Pons (tissue), 1 donor: ENCODE measurements at regions not wholly inside any gene's neighbourhood (a gene's known extent, or its start where the extent isn't known, plus 50 kb on each side); places are given as distances from the start of the nearest gene placed in this dataset.

Experiments used
- DNase-seq: peaks from one replicate; pipeline ENCODE4 v3.0.0-alpha.2; 2016; ENCODE audit warnings: low spot score

DNA sequence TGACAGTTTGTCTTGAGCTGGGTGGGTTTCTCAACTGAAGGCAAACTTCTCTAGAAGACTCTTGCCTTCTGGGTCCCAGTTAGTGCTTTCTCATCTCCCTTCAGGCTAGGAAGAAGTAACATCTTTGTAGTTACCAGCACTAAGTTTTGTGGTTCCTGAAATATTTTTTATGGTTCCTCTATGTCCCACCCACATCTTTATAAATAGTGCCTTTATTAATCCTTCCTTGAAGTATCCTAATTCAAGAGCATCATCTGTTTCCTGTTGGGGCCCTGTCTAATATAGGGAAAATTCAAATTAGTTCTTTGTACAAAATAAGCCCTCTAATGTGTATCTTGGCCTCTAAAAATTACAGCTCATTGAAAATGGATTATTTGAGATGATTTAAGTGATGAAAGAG, 147.4 kb upstream of the MAOA start:
- no peak for DNase-seq

DNA sequence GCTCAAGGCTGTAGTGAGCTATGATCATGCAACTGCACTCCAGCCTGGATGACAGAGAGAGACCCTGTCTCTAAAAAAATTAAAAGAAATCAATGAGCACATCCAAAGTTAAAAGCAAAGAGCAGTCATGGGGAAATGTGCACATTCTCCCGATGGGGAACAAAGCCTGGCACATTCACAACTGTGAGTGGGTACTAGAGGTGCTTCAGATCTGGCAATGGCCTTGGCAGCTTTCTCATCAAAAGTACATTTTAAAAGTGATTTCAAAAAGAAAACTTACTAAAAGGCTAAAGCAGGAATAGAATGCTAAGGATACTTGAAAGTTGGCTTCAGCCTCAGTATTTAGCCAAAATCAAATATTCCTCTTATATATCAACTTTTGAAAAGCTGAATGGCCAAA, 145.9 kb upstream of the MAOA start:
- no peak for DNase-seq

DNA sequence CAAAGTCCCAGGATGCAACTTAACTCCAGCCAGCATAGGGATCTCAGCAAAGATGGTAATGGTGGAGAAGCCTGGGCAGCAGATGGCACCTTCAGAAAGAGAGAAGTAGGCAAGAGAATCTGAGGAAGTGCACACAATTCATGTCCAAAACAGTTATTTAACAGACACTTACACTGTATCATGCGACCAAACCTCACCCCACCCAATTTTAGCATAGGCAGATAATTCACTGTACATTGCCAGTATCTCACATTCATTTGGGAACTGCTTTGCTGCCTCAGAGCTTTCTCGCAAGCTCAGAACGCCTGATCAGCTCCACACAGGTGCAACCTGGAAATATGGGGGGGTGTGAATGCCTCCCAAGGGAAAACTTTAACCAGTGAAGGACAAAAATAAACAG, 143.0 kb upstream of the MAOA start:
- no peak for DNase-seq

DNA sequence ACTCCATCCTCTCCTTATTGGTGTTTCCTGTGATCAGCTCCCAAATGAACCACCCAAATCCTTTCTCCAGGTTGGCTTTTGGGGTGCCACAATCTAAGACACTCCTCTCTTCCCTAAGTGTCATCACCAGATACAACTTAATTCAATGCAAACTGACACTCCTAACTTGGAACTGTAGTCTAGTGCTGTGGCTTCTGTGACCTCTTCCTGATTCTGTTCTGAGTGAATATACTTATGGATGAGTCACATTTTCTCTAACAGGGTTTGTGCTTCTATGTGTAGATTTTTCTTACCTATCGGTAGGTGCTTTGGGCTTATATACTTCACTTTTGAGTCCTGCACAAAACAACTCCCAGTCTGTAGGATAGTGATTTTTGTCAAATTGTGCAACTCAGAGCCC, 141.3 kb upstream of the MAOA start:
- no peak for DNase-seq

DNA sequence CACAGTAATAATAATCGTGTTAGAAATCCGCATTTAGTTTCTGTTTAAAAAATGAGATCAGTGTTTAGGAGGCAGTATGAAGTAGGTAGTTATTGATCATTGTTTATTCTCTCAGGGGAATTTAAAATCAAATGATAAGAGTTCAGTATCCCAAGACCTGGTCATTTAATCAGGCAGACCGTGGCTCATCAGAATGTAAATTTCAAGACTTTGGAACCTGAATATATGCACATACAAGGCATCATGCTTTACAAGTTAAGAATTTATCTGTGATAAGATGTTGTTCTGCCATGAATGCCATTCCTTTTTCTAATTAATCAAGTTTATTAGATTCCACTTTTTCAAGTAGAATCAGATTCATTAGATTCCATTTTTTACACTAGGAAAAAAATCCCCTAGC, 133.5 kb upstream of the MAOA start:
- DNase-seq: no peak

DNA sequence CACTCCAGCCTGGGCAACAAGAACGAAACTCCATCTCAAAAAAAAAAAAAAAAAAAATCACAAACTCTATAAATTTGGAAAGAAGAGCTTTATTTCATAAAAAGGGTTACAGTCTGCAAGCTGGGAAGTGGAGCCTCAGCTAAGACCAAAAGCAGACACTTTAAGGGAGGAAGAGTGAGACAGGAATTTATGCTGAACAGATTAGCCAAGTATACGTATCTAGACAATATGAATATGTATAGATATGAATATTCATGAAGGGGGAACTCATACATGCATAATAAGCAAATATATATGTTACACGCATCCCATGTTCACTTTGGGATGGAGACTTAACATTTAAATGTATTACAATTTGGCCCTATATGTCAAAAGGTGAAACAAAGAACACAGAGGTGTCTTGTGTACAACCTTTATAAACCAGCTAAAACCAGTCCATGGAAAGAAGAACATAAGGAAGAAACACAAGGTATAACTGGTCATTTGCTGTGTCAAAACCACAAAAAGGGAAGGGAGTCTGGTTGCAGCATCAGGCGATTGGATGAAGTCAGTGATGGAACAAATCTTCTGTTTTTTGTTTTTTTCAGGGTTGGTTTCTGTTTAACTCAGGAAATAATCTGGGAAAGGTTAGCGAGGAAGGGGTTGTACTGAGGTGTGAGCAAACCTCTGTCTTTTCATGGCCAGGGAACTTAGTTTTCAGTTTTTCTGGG, 130.0 kb upstream of the MAOA start:
- DNase-seq: no peak

DNA sequence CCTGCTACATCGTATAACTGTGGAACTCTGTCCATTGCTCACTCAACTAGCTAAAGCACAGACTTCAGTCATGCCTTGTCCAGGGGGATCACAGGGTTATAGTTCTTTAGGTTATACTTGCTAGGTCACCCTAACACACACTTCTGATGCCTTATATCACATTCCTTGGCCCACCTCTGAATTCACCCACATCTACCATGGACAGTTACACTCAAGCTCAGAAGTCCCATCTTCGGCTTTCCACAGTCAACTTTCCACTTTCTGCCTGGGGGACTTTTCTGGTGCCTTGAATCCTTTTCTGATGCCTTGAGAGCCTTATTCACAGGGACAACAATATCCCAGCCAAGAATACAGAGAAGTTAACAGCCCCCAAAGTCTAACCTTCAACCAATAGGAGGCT, 129.2 kb upstream of the MAOA start:
- no peak for DNase-seq

DNA sequence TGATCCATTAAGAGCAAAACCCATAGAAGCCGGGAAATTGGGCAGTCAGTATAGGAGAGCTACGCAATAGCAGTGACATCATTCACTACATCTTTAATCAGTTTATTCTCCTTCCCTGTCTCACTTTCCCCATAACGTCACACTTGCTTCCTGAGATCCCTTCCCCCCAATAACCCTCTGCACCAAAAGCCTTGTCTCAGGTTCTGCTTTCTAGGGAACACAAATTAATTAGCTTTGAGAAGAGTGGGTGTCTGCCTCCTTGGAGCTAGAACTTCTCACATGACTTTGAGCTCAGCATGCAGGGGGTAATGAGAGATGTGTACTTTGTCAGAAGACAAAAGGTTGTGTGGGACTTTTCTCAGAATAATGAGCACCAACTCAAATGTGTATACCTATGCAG, 128.3 kb upstream of the MAOA start:
- no peak for DNase-seq

DNA sequence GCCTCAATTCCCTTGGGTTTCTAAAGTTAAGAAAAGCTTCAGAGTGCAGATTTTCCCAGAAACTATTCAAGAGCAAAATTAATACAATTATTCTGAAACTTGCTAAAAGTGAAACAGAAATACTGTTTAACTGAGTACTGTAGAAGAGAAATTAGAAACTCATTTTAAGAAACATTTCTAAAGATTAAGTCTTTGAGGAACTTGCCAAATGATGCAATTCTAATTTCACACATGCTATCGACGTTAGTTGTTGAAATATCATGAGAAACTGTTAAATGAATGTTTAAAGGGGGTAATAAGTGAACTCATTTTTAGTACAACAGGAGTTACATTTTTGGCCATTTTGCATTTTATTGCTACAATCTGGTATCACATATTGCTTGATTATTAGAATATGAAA, 125.3 kb upstream of the MAOA start:
- DNase-seq: no peak

DNA sequence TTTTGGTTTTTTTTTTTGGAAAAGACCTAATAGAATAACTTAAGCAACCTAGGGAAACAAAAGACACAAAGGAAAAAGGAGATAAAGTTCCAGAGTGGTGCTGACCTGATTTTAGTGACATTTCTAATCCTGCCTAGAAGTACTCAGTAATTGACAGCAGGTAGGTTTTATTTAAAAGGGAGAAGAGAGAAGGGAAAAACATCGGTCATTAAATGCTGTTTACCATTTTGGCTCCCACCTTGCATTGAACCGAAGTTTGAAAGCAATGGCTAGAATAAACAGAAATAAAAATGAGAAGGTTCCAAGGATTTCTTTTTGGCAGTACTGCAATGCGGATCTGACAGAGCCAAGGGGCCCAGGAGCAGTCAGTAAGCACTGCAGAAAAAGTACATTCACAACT, 115.8 kb upstream of the MAOA start:
- DNase-seq: no peak

DNA sequence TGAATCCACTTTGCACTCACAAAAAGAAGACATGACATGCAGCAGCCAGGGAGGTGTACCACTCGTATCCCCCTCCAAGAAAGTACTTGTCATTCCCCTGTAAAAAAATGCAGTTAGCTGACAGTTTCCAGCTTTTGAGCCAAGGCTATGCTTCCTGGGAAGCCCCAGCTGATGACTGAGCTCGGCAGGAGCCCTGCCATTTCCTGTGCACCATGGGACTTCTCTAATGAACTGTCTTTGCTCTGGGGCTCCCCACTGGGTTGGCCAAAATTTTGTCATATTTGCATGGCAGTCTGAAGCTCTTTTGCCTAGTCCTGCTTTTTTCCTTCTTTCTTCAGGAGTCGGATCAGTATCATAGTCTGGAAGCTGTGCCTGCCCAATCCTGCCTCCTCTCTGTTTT, 104.5 kb upstream of the MAOA start:
- no peak for DNase-seq

DNA sequence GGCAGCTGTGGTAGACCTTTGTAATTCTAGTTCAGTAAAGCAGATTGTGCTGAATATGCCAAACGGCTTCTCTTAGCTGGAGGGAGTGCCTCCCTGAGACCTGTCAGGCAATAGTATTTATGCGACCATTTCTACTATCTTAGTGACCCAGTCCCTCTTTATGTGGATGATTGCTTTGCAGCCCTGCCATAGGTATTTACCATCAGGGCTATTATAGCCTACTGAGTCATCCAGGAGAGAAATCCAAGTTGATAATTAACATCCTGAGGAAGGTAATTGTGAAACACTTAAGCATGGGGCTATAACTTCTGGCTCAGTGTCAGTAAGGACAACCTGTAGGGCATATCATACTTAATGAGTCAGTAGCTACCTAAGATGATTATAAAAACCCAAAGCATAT, 103.9 kb upstream of the MAOA start:
- no peak for DNase-seq

DNA sequence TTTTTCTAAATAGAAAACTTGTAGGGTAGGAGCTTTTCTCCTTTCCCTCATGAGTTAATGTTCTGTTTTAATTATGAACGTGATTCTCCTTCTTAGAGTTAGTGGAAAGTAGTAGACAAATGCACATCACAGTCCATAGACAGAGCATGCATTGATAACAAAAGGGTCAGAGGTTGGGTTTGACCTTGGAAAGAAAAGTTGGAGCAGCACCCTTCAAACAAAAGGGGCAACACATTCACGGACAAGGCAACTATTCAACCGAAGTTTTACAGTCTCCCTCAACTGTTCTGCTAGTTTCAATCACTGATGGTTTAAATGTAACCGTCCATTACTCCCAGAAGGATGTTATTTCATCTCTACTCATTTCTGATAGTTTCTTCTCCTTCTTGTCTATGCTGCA, 103.4 kb upstream of the MAOA start:
- no peak for DNase-seq

DNA sequence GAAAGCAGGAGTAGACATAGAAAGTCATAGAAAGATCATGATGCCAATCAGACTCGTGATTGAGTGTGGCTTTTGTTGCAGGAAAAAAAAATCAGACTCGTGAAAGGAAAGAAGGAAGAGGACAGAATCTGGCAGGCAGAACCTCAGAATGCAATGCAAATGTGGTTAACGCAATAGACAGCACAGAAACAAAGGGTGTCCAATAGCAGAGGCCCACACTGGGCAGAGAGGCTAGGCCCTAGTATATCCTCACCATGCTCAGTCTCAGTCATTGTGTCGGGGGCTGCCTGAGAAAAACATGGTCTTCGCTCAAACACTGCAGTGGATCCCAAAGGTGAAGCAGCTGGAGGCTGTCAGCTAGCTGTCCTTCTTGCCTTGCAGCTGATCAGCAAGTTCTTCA, 102.8 kb upstream of the MAOA start:
- DNase-seq: no peak

DNA sequence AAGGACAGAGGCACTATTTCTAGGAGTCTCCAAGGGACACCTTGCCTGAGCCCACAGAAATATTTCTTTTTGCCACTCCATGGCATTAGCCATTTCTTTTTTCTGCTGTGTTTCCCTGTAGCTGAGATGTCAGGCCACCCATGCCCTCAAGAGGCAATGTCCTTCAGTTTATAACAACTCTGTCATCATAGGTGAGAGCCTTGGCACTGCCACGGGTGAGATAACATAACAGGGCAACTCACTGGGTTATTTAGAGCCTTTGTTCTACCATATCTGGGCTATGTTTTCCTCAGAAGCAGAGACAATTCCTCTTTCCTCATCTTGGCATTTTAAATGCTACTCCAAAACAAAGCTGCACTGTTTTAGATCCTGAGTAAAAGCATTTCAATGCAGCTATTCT, 99.9 kb upstream of the MAOA start:
- DNase-seq: peak; percentile 39

DNA sequence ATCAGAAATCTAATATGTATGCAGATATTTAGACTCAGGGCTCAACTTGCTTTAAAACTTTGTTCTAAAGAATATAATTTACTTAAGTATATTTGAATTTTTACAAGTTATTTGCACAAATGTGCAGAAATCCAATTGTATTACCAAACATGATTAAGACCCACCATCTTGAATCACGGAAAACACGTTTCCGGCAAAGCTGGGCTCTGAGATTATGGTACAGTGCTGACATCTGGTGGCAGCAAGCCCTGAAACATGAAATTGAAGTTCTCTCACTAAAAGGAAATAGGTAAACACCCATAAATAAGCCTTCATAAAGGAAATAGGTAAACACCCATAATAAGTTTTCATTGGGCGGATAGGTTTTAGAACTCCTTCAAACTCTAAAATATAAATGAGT, 98.3 kb upstream of the MAOA start:
- peak; percentile 36 for DNase-seq

DNA sequence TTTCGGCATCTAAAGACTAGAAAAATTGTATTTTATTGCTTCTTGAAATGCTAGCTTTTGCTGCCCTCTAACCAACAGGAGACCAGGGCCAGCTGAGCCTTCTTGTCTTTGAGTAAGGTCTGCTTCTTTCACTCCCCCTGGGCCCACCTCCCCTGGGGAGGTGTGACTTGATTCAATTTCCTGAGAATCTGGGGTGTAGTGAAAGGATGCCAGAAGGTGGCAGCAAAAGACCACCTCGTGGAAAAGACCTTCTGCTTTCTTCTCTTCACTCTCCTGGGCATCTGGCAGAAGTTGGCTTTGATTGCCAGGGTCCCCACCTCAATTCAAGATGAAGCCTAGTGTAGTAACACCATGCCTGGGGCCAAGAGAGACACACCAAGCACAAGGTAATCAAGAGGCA, 96.5 kb upstream of the MAOA start:
- DNase-seq: peak; percentile 46

DNA sequence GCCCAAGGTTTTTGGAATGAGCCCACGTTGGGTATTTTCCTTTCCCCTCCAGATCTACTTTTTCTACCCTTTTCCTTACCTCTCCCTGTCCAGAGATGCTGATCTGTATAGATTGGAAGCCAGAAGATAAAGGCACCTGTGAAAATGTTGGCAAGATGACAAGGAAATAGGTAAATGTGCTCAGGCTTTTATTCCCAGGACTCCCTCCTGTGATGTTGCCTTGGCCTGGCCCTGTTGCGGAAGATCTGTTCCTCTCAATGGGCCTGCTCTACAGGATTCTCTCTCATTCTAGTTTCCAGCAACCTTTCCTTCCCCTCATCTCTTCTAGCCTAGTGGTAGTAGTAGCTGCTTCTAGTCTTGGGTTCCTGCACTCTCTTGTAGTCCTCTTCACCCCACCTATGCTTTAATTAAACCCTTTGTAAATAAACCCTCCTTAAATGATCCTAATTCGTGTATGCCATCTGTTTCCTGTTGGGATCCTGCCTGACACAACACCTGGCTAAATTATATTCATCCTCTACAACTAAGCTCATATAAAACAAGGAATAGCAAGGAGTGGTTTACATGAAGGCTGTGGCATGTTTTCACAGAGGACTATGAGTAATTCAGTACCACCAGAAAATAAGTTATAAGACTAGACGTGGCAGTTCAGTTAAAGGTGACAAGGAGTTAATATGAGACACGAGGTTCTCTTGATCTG, 95.7 kb upstream of the MAOA start:
- DNase-seq: no peak

DNA sequence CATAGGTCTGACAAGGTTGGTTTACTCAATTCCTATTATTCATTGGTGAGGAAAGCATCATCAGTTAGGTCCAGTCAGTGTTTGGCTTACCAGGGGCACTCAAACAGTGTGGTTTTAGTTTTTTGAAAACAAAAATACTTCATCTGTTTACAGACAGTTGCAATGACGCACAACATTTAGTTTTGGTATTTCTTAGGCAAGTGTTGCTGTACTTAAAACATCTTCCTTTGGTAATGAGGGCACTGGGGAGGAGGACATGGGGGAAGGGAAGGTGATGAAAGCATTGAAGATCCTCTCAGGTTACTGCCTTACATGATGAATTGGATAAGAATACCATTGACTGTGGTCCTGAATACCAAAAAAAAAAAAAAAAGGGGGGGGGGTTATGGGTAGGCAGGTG, 93.7 kb upstream of the MAOA start:
- no peak for DNase-seq

DNA sequence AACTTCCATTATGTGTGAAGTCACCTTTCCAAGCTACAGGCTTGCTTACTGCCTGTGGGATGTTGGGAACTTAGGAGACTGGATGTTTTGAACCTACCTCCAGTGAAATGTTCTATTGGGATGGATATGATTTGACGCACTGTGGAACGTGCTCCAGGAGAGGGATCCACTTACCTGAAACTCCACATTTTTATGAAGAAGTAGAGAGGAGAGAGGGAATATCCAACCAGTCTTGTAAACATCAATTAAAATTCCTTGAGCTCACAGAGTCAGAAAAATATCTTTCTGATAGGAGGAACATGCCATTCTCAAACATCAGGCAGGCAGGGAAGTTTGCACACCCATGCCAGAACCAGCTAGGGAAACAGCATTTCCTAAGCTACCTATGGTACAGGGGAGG, 91.1 kb upstream of the MAOA start:
- DNase-seq: no peak

DNA sequence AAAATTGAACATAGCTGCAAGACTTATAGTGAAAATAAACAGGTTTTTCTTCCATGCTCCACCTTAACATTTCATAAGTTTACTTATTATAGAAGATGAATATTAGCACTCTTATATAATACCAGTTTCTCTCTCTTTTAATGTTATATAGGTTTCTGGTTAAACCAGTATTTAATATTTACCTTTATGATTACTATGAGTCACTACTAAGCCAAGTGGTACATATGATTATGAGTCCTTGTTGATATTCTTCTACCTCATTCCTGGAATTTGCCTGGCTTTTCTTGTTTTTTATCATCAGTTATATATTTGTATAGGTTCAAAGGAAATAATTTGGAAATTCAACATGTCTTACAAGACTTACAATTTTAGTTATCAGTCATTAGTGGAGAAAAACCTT, 89.9 kb upstream of the MAOA start:
- no peak for DNase-seq

DNA sequence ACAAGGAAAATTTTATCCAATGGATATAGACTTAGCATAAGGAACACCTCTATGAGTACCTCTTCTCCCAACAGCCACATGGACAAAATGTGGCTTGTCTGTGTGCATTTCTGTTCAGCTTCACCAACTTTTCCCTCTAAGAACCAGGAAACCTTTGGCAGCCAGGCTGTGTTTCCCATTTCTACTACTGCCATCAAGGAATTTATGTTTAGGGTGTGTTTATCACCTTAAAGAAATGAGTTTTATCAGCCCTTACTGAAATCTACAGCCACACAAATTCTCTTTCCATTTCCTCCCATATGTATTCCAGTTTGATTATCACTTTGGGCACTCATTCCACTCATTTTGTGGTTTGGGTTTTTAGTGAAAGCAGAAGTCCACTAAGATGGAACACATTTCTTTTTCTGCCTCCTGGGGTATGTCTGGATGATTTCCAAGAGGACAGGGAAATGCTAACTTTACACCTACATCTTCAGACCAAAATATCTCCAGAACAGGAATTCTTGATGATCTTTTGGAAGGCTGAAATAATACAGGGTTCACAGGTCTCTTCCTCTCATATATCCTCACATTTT, 82.6 kb upstream of the MAOA start:
- no peak for DNase-seq

DNA sequence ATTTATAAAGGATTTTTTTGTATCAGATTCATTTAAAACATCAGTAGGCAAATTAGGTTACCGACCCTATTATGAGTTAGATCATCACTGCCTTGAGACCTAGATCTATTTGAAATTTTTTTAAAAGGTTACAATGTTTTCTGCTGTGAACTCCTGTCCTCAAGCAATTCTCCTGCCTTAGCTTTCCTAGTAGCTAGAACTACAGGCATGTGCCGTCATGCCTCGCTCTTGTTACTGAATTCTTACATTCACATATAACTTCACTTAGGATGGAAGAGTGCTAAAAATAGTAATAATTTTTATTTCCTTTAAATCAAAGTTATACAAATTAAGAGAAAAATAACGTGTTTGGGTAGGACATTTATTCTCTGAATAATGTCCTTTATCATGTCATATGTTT, 75.5 kb upstream of the MAOA start:
- no peak for DNase-seq

DNA sequence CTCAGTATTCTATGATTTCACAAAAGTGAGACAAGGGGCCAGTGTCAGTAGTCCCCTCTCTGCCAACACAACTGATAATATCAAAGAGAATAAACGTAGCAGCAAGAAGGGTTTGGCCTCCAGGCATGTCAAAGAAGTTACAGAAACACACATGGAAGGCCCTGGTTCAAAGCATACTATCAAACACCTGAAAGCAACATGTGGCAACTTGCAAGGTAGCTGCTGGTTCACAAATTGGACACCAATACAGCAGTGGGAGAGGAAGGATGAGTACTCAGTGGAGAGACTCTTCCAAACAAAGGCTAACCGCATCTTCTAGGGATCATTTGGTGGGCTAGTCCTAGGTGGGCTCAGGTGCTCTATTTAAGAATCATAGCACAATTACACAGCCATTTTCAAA, 74.9 kb upstream of the MAOA start:
- DNase-seq: no peak
